ENCODE measurements at regions not wholly inside any gene's neighbourhood (a gene's known extent, or its start where the extent isn't known, plus 50 kb on each side); places are given as distances from the start of the nearest gene placed in this dataset.
"Not testable (repeated sequence)": the region's sequence is repeated elsewhere in the genome, so short reads cannot be mapped to it uniquely, and the experiment has no call there.

GRCh38 chr13:44688652-44689051 lies 112.5 kb upstream of the TSC22D1 start:
- H3K27ac ChIP-seq = no peak overlapping the region
- H3K9me2 ChIP-seq (replicated peaks; ENCODE audit: insufficient read depth) = no peaks in the 10 kb centered on the region
- no peaks in the 10 kb centered on the region for H3K27me3 ChIP-seq
- H4K20me1 ChIP-seq (ENCODE audit: insufficient read depth, poor library complexity, severe bottlenecking) = no peaks in the 10 kb centered on the region
- H3K79me2 ChIP-seq = no peaks in the 10 kb centered on the region
- no peak for TF ChIP-seq CTCF (IDR thresholded peaks at IDR 0.05; ENCODE audit: poor library complexity)
- no peak for TF ChIP-seq EZH2 (IDR thresholded peaks at IDR 0.05; ENCODE audit: borderline replicate concordance)
- no peak for TF ChIP-seq EZH2phosphoT487 (IDR thresholded peaks at IDR 0.05; ENCODE audit: low read depth, severe bottlenecking, unreplicated experiment)
- no peak overlapping the region for H3K4me2 ChIP-seq
- no peak overlapping the region for H2AFZ ChIP-seq
- no peak overlapping the region for H3K4me3 ChIP-seq
- H3K4me1 ChIP-seq (ENCODE audit: insufficient read depth) = no peaks in the 10 kb centered on the region
- no peaks in the 10 kb centered on the region for H3K9me3 ChIP-seq (ENCODE audit: low read depth)
- H3K36me3 ChIP-seq (replicated peaks; ENCODE audit: insufficient read depth, low read depth) = no peaks in the 10 kb centered on the region
- DNase-seq (ENCODE audit: low spot score) = no peak

- no peak overlapping the region for H2AFZ ChIP-seq
- no peak for DNase-seq (ENCODE audit: low spot score)
- 96% methylated on average over 4 of the region's 4 CpGs for WGBS (ENCODE audit: low lambda C conversion rate, missing lambda C conversion rate)
Observed at GRCh38 chr13:44686531-44686934, 110.4 kb upstream of the TSC22D1 start.

GRCh38 chr13:44685641-44686040 lies 109.5 kb upstream of the TSC22D1 start:
- TF ChIP-seq EZH2 (IDR thresholded peaks at IDR 0.05; ENCODE audit: borderline replicate concordance) = no peak
- no peak for TF ChIP-seq EZH2phosphoT487 (IDR thresholded peaks at IDR 0.05; ENCODE audit: low read depth, severe bottlenecking, unreplicated experiment)
- TF ChIP-seq CTCF (IDR thresholded peaks at IDR 0.05; ENCODE audit: poor library complexity) = no peak
- no peaks in the 10 kb centered on the region for H3K27me3 ChIP-seq
- H4K20me1 ChIP-seq (ENCODE audit: insufficient read depth, poor library complexity, severe bottlenecking) = no peaks in the 10 kb centered on the region
- no peaks in the 10 kb centered on the region for H3K36me3 ChIP-seq (replicated peaks; ENCODE audit: insufficient read depth, low read depth)
- WGBS (ENCODE audit: low lambda C conversion rate, missing lambda C conversion rate) = 74% methylated on average over 3 of the region's 3 CpGs
- H2AFZ ChIP-seq = no peak overlapping the region
- no peak overlapping the region for H3K4me3 ChIP-seq
- no peak overlapping the region for H3K27ac ChIP-seq
- no peak for DNase-seq (ENCODE audit: low spot score)
- no peaks in the 10 kb centered on the region for H3K4me1 ChIP-seq (ENCODE audit: insufficient read depth)
- no peaks in the 10 kb centered on the region for H3K9me3 ChIP-seq (ENCODE audit: low read depth)
- H3K79me2 ChIP-seq = no peaks in the 10 kb centered on the region
- H3K9me2 ChIP-seq (replicated peaks; ENCODE audit: insufficient read depth) = no peaks in the 10 kb centered on the region
- H3K4me2 ChIP-seq = no peak overlapping the region

More at GRCh38 chr13:44686531-44686934, 110.4 kb upstream of the TSC22D1 start:
- Histone ChIP-seq H3K4me1 (ENCODE audit: insufficient read depth) (no peaks in the 10 kb centered on the region), H3K27ac (no peak overlapping the region), H3K9me3 (ENCODE audit: low read depth) (no peaks in the 10 kb centered on the region), H3K4me3 (no peak overlapping the region), H3K9me2 (replicated peaks; ENCODE audit: insufficient read depth) (no peaks in the 10 kb centered on the region), H3K27me3 (no peaks in the 10 kb centered on the region), H4K20me1 (ENCODE audit: insufficient read depth, poor library complexity, severe bottlenecking) (no peaks in the 10 kb centered on the region), H3K79me2 (no peaks in the 10 kb centered on the region), H3K4me2 (no peak overlapping the region), H3K36me3 (replicated peaks; ENCODE audit: insufficient read depth, low read depth) (no peaks in the 10 kb centered on the region)
- TF ChIP-seq CTCF (IDR thresholded peaks at IDR 0.05; ENCODE audit: poor library complexity) = no peak
- TF ChIP-seq EZH2phosphoT487 (IDR thresholded peaks at IDR 0.05; ENCODE audit: low read depth, severe bottlenecking, unreplicated experiment) = no peak
- TF ChIP-seq EZH2 (IDR thresholded peaks at IDR 0.05; ENCODE audit: borderline replicate concordance) = no peak

GRCh38 chr13:44682416-44682815 lies 106.3 kb upstream of the TSC22D1 start:
- WGBS (ENCODE audit: low lambda C conversion rate, missing lambda C conversion rate) = no CpG with 5 or more reads among the region's 35 CpGs
- not testable (repeated sequence) for H3K27me3 ChIP-seq; H3K4me1 ChIP-seq (ENCODE audit: insufficient read depth)

More at GRCh38 chr13:44682416-44682815, 106.3 kb upstream of the TSC22D1 start:
- H3K9me2 ChIP-seq (replicated peaks; ENCODE audit: insufficient read depth); H3K4me3 ChIP-seq; H3K36me3 ChIP-seq (replicated peaks; ENCODE audit: insufficient read depth, low read depth); H3K4me2 ChIP-seq; H3K79me2 ChIP-seq; H4K20me1 ChIP-seq (ENCODE audit: insufficient read depth, poor library complexity, severe bottlenecking); DNase-seq (ENCODE audit: low spot score); H2AFZ ChIP-seq; H3K9me3 ChIP-seq (ENCODE audit: low read depth); H3K27ac ChIP-seq: not testable (repeated sequence)
